Peyer's patch (tissue), 4 donors: ENCODE measurements at regions not wholly inside any gene's neighbourhood (a gene's known extent, or its start where the extent isn't known, plus 50 kb on each side); places are given as distances from the start of the nearest gene placed in this dataset.

Experiments
- DNase-seq, 3 donors: peaks; one replicate each; pipeline ENCODE4 v3.0.0-alpha.2; 2017 to 2019
- H3K27ac ChIP-seq, 4 donors: fragments of 200-600 bp; sonication (generic); one replicate each; pipeline ENCODE4 v1.5.1; 2016 to 2019
- H3K27me3 ChIP-seq, 2 donors: fragments of 200-600 bp; sonication (generic); one replicate each; pipeline ENCODE4 v1.5.1; 2019
- H3K36me3 ChIP-seq, 3 donors: fragments of 200-600 bp; sonication (generic); one replicate each; pipeline ENCODE4 v1.5.1; 2016 to 2019
- H3K4me1 ChIP-seq, 4 donors: fragments of 200-600 bp; sonication (generic); one replicate each; pipeline ENCODE4 v1.5.1; 2016 to 2019
- H3K4me3 ChIP-seq, 4 donors: fragments of 200-600 bp; sonication (generic); 1 replicate in 3 of 4; 2 replicates in 1 of 4; pipeline ENCODE4 v1.5.1; 2016 to 2019; ENCODE audit warnings: mild to moderate bottlenecking in 1 of 4
- H3K9me3 ChIP-seq, 4 donors: fragments of 200-600 bp; sonication (generic); one replicate each; pipeline ENCODE4 v1.5.1; 2016 to 2019; ENCODE audit warnings: mild to moderate bottlenecking in 1 of 4
- POLR2A ChIP-seq, 2 donors: fragments of 450-650 bp; IDR thresholded peaks; one replicate each; pipeline ENCODE4 v1.5.1; 2017; ENCODE audit warnings: antibody characterized with exemption in 2 of 2, mild to moderate bottlenecking in 2 of 2, moderate library complexity in 2 of 2
- TF ChIP-seq, protein P1 (sequence below), 6 experiments: fragments of 450-650 bp in 4 of 6; fragments of 200-600 bp in 2 of 6; sonication (generic) in 1 of 6; IDR thresholded peaks; one replicate each; pipeline ENCODE4 v1.5.1; 2017 to 2019; ENCODE audit warnings: antibody characterized with exemption in 6 of 6, mild to moderate bottlenecking in 3 of 6, moderate library complexity in 1 of 6

DNA sequence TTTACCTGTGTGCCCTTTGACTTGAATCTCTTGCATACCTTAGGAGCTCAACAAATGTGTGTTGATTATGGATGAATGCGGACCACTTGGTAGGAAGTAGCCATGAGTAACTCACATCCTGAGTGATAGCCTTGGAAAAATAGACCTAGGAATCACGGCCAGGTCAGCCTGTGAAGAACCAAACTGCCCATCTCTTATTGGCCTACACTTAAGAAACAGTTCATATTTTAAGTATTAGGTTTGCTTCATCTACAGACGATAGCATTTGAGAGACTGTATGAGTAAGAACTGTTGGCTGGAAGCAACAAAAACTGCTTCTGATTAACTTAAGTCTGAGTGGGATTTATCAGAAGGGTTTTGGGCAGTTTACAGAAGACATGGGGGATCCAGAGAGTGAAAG is 152.5 kb upstream of the ADRA1D start:
- H3K4me1 ChIP-seq = no peaks in the 10 kb centered on the region
- H3K27me3 ChIP-seq = no peaks in the 10 kb centered on the region
- H3K4me3 ChIP-seq = no peak overlapping the region
- H3K9me3 ChIP-seq = no peaks in the 10 kb centered on the region
- DNase-seq = no peak
- no peaks in the 10 kb centered on the region for H3K36me3 ChIP-seq
- no peak for TF ChIP-seq POLR2A (IDR thresholded peaks at IDR 0.05)
- H3K27ac ChIP-seq = no peak overlapping the region

DNA sequence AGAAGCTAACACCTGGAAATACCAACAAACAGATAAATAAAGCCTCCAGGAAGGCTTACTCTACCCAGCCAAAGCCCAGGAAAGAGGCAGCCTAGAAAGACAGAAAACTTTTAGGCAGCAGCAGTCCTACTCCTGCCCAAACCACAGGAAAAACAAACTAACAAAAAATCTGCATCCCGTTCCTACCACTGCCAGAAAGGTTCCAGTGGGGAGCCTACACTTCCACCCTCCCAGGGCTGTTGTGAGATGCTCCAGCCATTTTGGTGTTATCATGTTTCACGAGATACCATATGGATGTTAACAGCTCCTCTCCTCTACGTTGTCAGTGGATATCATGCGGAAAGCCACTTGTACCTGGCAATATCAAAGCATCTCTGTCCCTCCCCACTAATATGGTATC is 135.9 kb upstream of the ADRA1D start:
- Histone ChIP-seq H3K9me3 (no peaks in the 10 kb centered on the region), H3K27me3 (no peaks in the 10 kb centered on the region), H3K36me3 (no peaks in the 10 kb centered on the region), H3K4me1 (no peaks in the 10 kb centered on the region), H3K27ac (no peak overlapping the region), H3K4me3 (no peak overlapping the region)
- no peak for TF ChIP-seq POLR2A (IDR thresholded peaks at IDR 0.05)
- TF ChIP-seq, protein P1, sequence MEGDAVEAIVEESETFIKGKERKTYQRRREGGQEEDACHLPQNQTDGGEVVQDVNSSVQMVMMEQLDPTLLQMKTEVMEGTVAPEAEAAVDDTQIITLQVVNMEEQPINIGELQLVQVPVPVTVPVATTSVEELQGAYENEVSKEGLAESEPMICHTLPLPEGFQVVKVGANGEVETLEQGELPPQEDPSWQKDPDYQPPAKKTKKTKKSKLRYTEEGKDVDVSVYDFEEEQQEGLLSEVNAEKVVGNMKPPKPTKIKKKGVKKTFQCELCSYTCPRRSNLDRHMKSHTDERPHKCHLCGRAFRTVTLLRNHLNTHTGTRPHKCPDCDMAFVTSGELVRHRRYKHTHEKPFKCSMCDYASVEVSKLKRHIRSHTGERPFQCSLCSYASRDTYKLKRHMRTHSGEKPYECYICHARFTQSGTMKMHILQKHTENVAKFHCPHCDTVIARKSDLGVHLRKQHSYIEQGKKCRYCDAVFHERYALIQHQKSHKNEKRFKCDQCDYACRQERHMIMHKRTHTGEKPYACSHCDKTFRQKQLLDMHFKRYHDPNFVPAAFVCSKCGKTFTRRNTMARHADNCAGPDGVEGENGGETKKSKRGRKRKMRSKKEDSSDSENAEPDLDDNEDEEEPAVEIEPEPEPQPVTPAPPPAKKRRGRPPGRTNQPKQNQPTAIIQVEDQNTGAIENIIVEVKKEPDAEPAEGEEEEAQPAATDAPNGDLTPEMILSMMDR (IDR thresholded peaks at IDR 0.05) = no peak
- DNase-seq = no peak

DNA sequence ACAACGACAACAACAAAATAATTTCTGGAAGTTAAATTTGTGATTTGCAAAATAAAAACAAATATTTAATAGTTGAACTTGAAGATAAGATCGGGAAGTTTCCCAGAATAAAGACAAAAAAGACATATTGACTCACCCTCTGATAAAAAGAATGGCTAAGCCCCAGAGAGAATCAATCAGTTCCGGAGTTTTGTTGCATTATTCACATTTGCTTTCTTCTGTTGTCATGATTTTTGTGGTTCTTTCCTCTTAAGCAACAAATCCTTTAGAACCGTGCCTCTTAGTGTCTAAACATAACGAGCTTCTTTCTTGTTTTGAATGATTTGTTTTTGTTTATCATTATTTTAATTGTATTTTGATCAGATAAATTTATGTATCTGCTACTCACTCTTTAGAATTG is 134.9 kb upstream of the ADRA1D start:
- Histone ChIP-seq H3K4me1 (no peaks in the 10 kb centered on the region), H3K27ac (no peak overlapping the region), H3K27me3 (no peaks in the 10 kb centered on the region), H3K4me3 (no peak overlapping the region), H3K9me3 (no peaks in the 10 kb centered on the region), H3K36me3 (no peaks in the 10 kb centered on the region)
- no peak for TF ChIP-seq POLR2A (IDR thresholded peaks at IDR 0.05)
- TF ChIP-seq, protein P1 (IDR thresholded peaks at IDR 0.05) = no peak
- DNase-seq = no peak

- TF ChIP-seq POLR2A (IDR thresholded peaks at IDR 0.05) = no peak
- TF ChIP-seq, protein P1 (IDR thresholded peaks at IDR 0.05) = no peak
- no peaks in the 10 kb centered on the region for H3K9me3 ChIP-seq
These were observed 126.8 kb upstream of the ADRA1D start for GRCh38 chr20:4375881-4376280.

GRCh38 chr20:4373454-4373853 is 124.4 kb upstream of the ADRA1D start:
- Histone ChIP-seq H3K27ac (no peak overlapping the region), H3K27me3 (no peaks in the 10 kb centered on the region), H3K4me1 (no peaks in the 10 kb centered on the region), H3K9me3 (no peaks in the 10 kb centered on the region), H3K4me3 (no peak overlapping the region), H3K36me3 (no peaks in the 10 kb centered on the region)
- DNase-seq = no peak
- TF ChIP-seq, protein P1 (IDR thresholded peaks at IDR 0.05) = no peak
- no peak for TF ChIP-seq POLR2A (IDR thresholded peaks at IDR 0.05)

More at GRCh38 chr20:4375881-4376280, 126.8 kb upstream of the ADRA1D start:
- Histone ChIP-seq H3K4me1 (no peaks in the 10 kb centered on the region), H3K27ac (no peak overlapping the region), H3K4me3 (no peak overlapping the region), H3K36me3 (no peaks in the 10 kb centered on the region), H3K27me3 (no peaks in the 10 kb centered on the region)
- DNase-seq = no peak

DNA sequence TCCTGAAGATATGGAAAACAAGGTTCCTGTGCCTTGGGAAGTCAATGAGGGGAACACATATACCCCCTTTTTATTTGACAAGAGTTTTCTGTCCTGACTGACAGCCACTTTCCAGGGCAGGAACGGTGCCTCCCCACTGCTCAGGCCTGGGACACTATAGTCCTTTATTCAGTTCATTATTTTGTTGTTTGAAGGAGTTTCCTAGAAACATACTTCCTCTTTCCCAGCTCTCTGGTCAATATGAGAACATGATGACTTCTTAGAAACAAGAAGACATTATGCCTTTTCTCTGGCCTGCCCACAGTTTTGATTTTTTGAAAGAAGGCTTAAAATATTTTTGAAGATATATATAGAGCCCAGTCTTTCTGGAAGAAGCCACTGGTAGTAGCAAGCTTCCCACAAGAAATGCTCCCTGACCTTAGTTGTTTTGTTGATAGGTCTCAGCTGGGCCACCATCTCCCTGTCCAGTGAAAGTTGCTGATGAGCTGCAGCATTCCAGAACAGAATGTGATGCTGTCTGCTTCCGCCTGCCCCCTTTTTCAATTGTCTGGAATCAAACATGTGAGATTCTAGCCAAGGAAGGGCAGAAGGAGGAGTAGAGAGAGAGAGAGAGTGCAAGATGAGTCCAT is 122.7 kb upstream of the ADRA1D start:
- no peak for DNase-seq
- no peaks in the 10 kb centered on the region for H3K4me1 ChIP-seq
- H3K36me3 ChIP-seq = no peaks in the 10 kb centered on the region
- no peak overlapping the region for H3K27ac ChIP-seq
- no peaks in the 10 kb centered on the region for H3K9me3 ChIP-seq
- TF ChIP-seq, protein P1 (IDR thresholded peaks at IDR 0.05) = no peak
- TF ChIP-seq POLR2A (IDR thresholded peaks at IDR 0.05) = no peak
- H3K4me3 ChIP-seq = no peak overlapping the region
- H3K27me3 ChIP-seq = no peaks in the 10 kb centered on the region
